Prostate gland (tissue), 2 donors: ENCODE measurements at regions not wholly inside any gene's neighbourhood (a gene's known extent, or its start where the extent isn't known, plus 50 kb on each side); places are given as distances from the start of the nearest gene placed in this dataset.

Source experiments
- DNase-seq: peaks from one replicate; pipeline ENCODE4 v3.0.0-alpha.2; 2019; ENCODE audit warnings: low spot score
- H3K27ac ChIP-seq, 2 donors: fragments of 200-600 bp; sonication (generic); 2 replicates each; pipeline ENCODE4 v1.5.1; 2017 to 2019
- H3K27me3 ChIP-seq: fragments of 200-600 bp; sonication (generic); replicated peaks from 2 replicates; pipeline ENCODE4 v1.5.1; 2019; ENCODE audit not compliant: insufficient read depth
- H3K36me3 ChIP-seq, 2 donors: fragments of 200-600 bp; sonication (generic); 1 replicate in 1 of 2; 2 replicates in 1 of 2; pipeline versions ENCODE4 v1.5.1 to v1.8.1; 2017 to 2019
- H3K4me1 ChIP-seq: fragments of 200-600 bp; sonication (generic); replicated peaks from 2 replicates; pipeline ENCODE4 v1.5.1; 2019
- H3K4me3 ChIP-seq, 2 donors: fragments of 200-600 bp; sonication (generic); 2 replicates each; pipeline ENCODE4 v1.5.1; 2017 to 2019
- H3K9me3 ChIP-seq: fragments of 200-600 bp; sonication (generic); 2 replicates; pipeline ENCODE4 v1.5.1; 2017
- POLR2A ChIP-seq: fragments of 450-650 bp; IDR thresholded peaks from one replicate; pipeline ENCODE4 v1.6.1; 2016; ENCODE audit warnings: antibody characterized with exemption, mild to moderate bottlenecking
- POLR2AphosphoS5 ChIP-seq: sonication (generic); formaldehyde crosslinking; IDR thresholded peaks from one replicate; pipeline ENCODE4 v1.6.1; 2017; ENCODE audit warnings: antibody characterized with exemption
- WGBS: methylation state at CpG from one replicate; pipeline ENCODE4 v1.1.5; 2018; 5-methylcytosine and 5-hydroxymethylcytosine counted together
- intact Hi-C: fragments of 100-400 bp; cut with DNase I; formaldehyde crosslinking; loops from one replicate; pipeline ENCODE4 v1.14.2; 2022
- TF ChIP-seq, protein P1 (sequence below), 4 experiments: fragments of 200-600 bp in 2 of 4; fragments of 450-650 bp in 2 of 4; sonication (generic) in 2 of 4; IDR thresholded peaks; 1 replicate in 3 of 4; 2 replicates in 1 of 4; pipeline ENCODE4 v1.5.1; 2016 to 2019; ENCODE audit warnings: antibody characterized with exemption in 4 of 4, mild to moderate bottlenecking in 2 of 4, moderate library complexity in 2 of 4

DNA sequence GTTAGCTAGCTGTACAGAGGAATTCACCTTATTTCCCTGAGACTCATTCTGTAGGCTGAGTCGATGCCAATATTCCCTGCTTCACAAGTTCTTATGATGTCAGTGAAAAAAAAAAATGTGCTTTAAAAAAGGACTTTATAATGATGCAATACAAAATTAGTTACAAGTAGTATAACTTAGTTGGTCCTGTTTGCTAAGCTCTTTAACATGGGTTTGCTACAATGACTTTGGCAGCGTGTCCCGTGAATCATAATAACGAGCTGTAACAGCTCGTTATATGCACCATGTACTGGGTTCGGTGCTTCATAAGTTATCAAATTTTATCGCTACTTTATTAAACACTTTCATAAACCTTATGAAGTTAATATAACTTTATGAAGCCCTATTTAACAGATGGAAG, 349.7 kb downstream of the LMX1A start:
- H3K36me3 ChIP-seq, result no peaks in the 10 kb centered on the region
- H3K27me3 ChIP-seq, result no peaks in the 10 kb centered on the region
- TF ChIP-seq, protein P1, sequence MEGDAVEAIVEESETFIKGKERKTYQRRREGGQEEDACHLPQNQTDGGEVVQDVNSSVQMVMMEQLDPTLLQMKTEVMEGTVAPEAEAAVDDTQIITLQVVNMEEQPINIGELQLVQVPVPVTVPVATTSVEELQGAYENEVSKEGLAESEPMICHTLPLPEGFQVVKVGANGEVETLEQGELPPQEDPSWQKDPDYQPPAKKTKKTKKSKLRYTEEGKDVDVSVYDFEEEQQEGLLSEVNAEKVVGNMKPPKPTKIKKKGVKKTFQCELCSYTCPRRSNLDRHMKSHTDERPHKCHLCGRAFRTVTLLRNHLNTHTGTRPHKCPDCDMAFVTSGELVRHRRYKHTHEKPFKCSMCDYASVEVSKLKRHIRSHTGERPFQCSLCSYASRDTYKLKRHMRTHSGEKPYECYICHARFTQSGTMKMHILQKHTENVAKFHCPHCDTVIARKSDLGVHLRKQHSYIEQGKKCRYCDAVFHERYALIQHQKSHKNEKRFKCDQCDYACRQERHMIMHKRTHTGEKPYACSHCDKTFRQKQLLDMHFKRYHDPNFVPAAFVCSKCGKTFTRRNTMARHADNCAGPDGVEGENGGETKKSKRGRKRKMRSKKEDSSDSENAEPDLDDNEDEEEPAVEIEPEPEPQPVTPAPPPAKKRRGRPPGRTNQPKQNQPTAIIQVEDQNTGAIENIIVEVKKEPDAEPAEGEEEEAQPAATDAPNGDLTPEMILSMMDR (IDR thresholded peaks at IDR 0.05), result no peak
- TF ChIP-seq POLR2A, result no peak
- TF ChIP-seq POLR2AphosphoS5, result no peak
- intact Hi-C loops, result no loop called here
- no peak overlapping the region for H3K4me3 ChIP-seq
- DNase-seq, result no peak
- no peak overlapping the region for H3K27ac ChIP-seq
- no peaks in the 10 kb centered on the region for H3K4me1 ChIP-seq
- WGBS, result 69% methylated on average over 7 of the region's 7 CpGs
- no peaks in the 10 kb centered on the region for H3K9me3 ChIP-seq

DNA sequence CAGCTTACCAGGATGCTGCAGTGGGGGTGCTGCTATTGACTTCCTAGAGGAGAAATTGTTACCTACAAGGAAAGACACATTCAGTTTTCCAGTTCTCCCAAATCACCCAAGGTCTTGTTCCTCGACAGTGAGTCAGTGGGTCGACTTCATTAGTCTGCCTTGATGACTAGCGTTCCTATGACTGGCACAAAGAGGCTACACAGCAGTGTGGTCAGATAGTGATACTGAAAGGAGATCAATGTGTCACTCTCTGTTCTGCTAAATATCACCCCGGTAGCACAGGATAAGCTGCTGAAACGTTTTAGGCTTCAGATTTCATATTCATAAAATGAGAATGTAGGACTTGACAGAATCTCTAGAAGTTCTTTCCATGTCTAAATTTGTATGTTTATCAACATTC, 357.4 kb downstream of the LMX1A start:
- WGBS, result 85% methylated on average over 5 of the region's 5 CpGs
- intact Hi-C loops, result no loop called here
- Histone ChIP-seq H3K27me3 (no peaks in the 10 kb centered on the region), H3K9me3 (no peaks in the 10 kb centered on the region), H3K4me1 (no peaks in the 10 kb centered on the region), H3K27ac (no peak overlapping the region), H3K36me3 (no peaks in the 10 kb centered on the region), H3K4me3 (no peak overlapping the region)
- TF ChIP-seq POLR2A (no peak), POLR2AphosphoS5 (no peak)
- TF ChIP-seq, protein P1 (IDR thresholded peaks at IDR 0.05), result no peak
- no peak for DNase-seq

DNA sequence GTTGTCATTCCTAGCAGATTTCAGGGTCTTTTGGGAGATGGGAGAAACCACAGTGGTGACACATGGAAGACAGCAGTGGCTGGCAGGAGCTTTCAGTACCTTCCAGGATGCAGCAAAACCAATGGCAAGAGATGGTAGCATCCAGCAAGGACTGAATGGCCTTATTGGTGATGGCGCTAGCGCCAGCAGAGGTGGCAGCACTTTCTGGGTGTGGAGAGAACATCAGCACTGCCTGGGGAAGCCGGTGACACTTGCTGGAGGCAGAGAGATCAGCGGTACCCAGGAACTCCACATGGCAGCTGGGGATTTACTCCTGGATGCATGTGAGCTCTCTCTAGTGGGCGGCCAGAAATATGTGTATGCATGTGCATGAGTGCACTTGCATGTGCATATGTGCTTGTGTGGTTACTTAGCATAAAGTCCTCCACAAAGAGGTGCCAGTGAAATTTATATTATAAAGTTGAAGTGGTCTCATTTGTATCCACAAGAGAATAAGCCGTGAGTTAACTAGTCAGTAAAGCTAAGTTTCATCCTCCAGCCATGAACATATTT, 364.7 kb downstream of the LMX1A start:
- intact Hi-C loops, result no loop called here
- no peak overlapping the region for H3K27ac ChIP-seq
- H3K4me1 ChIP-seq, result no peaks in the 10 kb centered on the region
- no peak for DNase-seq
- H3K9me3 ChIP-seq, result no peaks in the 10 kb centered on the region
- H3K27me3 ChIP-seq, result no peaks in the 10 kb centered on the region
- TF ChIP-seq POLR2A (no peak), POLR2AphosphoS5 (no peak)
- TF ChIP-seq, protein P1 (IDR thresholded peaks at IDR 0.05), result no peak
- no peak overlapping the region for H3K4me3 ChIP-seq
- WGBS, result 98% methylated on average over 6 of the region's 6 CpGs
- H3K36me3 ChIP-seq, result no peaks in the 10 kb centered on the region

DNA sequence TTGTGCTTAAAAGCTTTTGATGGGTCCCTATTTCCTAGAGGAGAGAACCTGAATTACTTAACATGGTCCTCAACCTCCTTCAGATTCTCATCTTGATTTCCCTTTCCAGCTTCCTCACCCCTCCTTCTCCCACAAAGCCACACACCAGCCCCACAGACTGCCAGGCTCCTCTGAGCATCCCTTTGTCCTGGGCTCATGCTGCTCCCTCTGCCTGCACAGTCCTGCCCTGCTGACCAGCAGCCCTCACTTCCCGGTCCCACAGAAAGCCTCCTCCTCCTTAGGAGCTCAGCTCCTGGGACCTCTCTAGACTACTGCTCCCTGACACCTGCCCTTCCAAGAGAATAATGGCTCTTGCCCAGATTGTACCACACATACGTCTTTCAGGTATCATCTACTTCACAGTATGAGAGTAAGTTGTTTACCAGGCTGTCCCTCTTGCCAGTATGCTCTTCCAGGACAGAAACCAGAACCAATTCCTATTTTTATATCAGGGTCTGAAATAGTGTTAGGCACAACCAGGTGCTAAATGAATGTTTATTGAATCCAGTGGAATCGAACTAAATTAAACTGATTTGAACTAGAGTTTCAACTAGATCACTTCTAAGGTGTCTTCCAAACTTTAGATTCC, 373.4 kb downstream of the LMX1A start:
- intact Hi-C loops, result no loop called here
- no peak for DNase-seq
- no peak for TF ChIP-seq POLR2AphosphoS5
- no peak for TF ChIP-seq POLR2A
- TF ChIP-seq, protein P1 (IDR thresholded peaks at IDR 0.05), result no peak
- Histone ChIP-seq H3K4me1 (no peaks in the 10 kb centered on the region), H3K36me3 (no peaks in the 10 kb centered on the region), H3K27me3 (no peaks in the 10 kb centered on the region), H3K4me3 (no peak overlapping the region), H3K9me3 (no peaks in the 10 kb centered on the region), H3K27ac (no peak overlapping the region)
- 68% methylated on average over 3 of the region's 3 CpGs for WGBS

DNA sequence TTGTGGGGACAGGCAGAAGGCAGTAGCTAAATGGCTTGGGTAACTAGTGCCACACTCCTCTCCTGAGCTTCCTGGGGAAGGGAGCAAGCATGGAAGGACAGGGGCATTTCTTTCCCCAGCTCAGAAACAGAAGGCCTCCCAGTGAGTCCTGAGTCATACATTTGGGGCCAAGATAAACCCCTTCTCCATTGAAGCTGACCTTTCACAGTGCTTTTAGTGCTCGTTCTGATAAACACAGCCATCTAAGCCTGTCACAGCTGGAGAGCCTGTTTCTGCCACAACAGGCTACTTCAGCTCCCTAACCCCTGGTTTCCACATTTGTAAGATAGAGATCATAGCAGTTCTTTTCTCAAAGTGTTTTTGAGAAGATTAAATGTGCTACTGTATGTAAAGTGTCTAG, 374.0 kb downstream of the LMX1A start:
- H3K4me3 ChIP-seq, result no peak overlapping the region
- WGBS, result 42% methylated on average over 1 of the region's 1 CpG
- intact Hi-C loops, result no loop called here
- H3K9me3 ChIP-seq, result no peaks in the 10 kb centered on the region
- H3K4me1 ChIP-seq, result no peaks in the 10 kb centered on the region
- H3K27ac ChIP-seq, result no peak overlapping the region
- DNase-seq, result no peak
- H3K36me3 ChIP-seq, result no peaks in the 10 kb centered on the region
- no peak for TF ChIP-seq POLR2A
- TF ChIP-seq, protein P1 (IDR thresholded peaks at IDR 0.05), result no peak
- TF ChIP-seq POLR2AphosphoS5, result no peak
- H3K27me3 ChIP-seq, result no peaks in the 10 kb centered on the region
